HG03571 (cell line): ENCODE measurements at regions not wholly inside any gene's neighbourhood (a gene's known extent, or its start where the extent isn't known, plus 50 kb on each side); places are given as distances from the start of the nearest gene placed in this dataset.

ENCODE experiments used
- ATAC-seq: cut with Tn5 transposase; IDR thresholded peaks from one replicate; pipeline ENCODE4 v1.9.1; 2021; ENCODE audit not compliant: unreplicated experiment

- ATAC-seq: no peak
Measured at GRCh38 chr5:2610986-2611385, 140.5 kb downstream of the IRX2 start.

- no peak for ATAC-seq
Measured at GRCh38 chr5:2608391-2608790, 143.1 kb downstream of the IRX2 start.

- ATAC-seq: no peak
Measured at GRCh38 chr5:2607598-2607997, 143.9 kb downstream of the IRX2 start.

GRCh38 chr5:2603272-2603575 lies 148.3 kb downstream of the IRX2 start:
- no peak for ATAC-seq

GRCh38 chr5:2602451-2603271 lies 148.8 kb downstream of the IRX2 start:
- no peak for ATAC-seq

- ATAC-seq: no peak
Measured at GRCh38 chr5:2598503-2598902, 153.0 kb downstream of the IRX2 start.

- no peak for ATAC-seq
Measured at GRCh38 chr5:2594701-2595100, 156.8 kb downstream of the IRX2 start.

- no peak for ATAC-seq
Measured at GRCh38 chr5:2592766-2593165, 158.7 kb downstream of the IRX2 start.

- no peak for ATAC-seq
Measured at GRCh38 chr5:2591777-2592453, 159.6 kb downstream of the IRX2 start.

GRCh38 chr5:2588850-2589501 lies 162.5 kb downstream of the IRX2 start:
- ATAC-seq: no peak

GRCh38 chr5:2587189-2588031 lies 164.1 kb downstream of the IRX2 start:
- no peak for ATAC-seq

- ATAC-seq: no peak
Measured at GRCh38 chr5:2586016-2586715, 165.3 kb downstream of the IRX2 start.

GRCh38 chr5:2584579-2585269 lies 166.8 kb downstream of the IRX2 start:
- no peak for ATAC-seq

- no peak for ATAC-seq
Measured at GRCh38 chr5:2582507-2582906, 169.0 kb downstream of the IRX2 start.

GRCh38 chr5:2582106-2582505 lies 169.4 kb downstream of the IRX2 start:
- no peak for ATAC-seq

- no peak for ATAC-seq
Measured at GRCh38 chr5:2581418-2581817, 170.1 kb downstream of the IRX2 start.

- no peak for ATAC-seq
Measured at GRCh38 chr5:2579126-2579525, 172.4 kb downstream of the IRX2 start.

- ATAC-seq: no peak
Measured at GRCh38 chr5:2577312-2578036, 174.0 kb downstream of the IRX2 start.

GRCh38 chr5:2576823-2577222 lies 174.7 kb downstream of the IRX2 start:
- ATAC-seq: no peak
